SU-DHL-6 (cell line): ENCODE measurements at regions not wholly inside any gene's neighbourhood (a gene's known extent, or its start where the extent isn't known, plus 50 kb on each side); places are given as distances from the start of the nearest gene placed in this dataset.

Experiments used
- EZH2phosphoT487 ChIP-seq: fragments of 200-600 bp; sonication (generic), shearing (Covaris generic); conservative IDR thresholded peaks from 2 replicates; pipeline ENCODE4 v1.6.1; 2018; ENCODE audit warnings: mild to moderate bottlenecking, antibody characterized with exemption, low read length, moderate library complexity, mixed read lengths
- TF ChIP-seq, protein P1 (sequence below): fragments of 200-600 bp; sonication (generic); IDR thresholded peaks from one replicate; pipeline ENCODE4 v1.5.1; 2017; ENCODE audit warnings: antibody characterized with exemption, mild to moderate bottlenecking, low read length, moderate library complexity; ENCODE audit not compliant: insufficient read depth, poor library complexity, severe bottlenecking

DNA sequence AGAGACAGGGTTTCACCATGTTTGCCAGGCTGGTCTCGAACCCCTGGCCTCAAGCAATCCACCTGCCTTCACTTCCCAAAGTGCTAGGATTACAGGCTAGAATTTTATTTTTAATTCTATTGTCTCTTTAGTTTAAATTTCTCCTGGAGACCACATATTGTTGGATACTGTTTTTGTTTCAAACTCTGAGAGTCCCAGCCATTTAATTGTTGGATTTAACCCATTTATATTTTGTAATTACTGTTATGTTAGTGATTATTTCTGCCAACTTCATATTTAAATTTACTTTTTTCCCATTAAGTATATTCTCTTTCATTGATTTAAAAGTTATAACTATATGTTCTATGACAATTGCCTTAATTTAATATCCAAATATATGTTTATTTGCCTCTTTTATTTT, 185.6 kb downstream of the ZNF248 start:
- TF ChIP-seq, protein P1, sequence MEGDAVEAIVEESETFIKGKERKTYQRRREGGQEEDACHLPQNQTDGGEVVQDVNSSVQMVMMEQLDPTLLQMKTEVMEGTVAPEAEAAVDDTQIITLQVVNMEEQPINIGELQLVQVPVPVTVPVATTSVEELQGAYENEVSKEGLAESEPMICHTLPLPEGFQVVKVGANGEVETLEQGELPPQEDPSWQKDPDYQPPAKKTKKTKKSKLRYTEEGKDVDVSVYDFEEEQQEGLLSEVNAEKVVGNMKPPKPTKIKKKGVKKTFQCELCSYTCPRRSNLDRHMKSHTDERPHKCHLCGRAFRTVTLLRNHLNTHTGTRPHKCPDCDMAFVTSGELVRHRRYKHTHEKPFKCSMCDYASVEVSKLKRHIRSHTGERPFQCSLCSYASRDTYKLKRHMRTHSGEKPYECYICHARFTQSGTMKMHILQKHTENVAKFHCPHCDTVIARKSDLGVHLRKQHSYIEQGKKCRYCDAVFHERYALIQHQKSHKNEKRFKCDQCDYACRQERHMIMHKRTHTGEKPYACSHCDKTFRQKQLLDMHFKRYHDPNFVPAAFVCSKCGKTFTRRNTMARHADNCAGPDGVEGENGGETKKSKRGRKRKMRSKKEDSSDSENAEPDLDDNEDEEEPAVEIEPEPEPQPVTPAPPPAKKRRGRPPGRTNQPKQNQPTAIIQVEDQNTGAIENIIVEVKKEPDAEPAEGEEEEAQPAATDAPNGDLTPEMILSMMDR, result no peak
- no peak for TF ChIP-seq EZH2phosphoT487
